ENCODE measurements at regions not wholly inside any gene's neighbourhood (a gene's known extent, or its start where the extent isn't known, plus 50 kb on each side); places are given as distances from the start of the nearest gene placed in this dataset.

- TF ChIP-seq POLR2AphosphoS5 (IDR thresholded peaks at IDR 0.05; ENCODE audit: low read depth, low read length) (no peak), TAF1 (IDR thresholded peaks at IDR 0.05; ENCODE audit: borderline replicate concordance, insufficient read depth, low read length) (no peak)
These were observed 444.8 kb downstream of the TTLL7 start for GRCh38 chr1:83554174-83554573.
